ENCODE measurements at regions not wholly inside any gene's neighbourhood (a gene's known extent, or its start where the extent isn't known, plus 50 kb on each side); places are given as distances from the start of the nearest gene placed in this dataset.

DNA sequence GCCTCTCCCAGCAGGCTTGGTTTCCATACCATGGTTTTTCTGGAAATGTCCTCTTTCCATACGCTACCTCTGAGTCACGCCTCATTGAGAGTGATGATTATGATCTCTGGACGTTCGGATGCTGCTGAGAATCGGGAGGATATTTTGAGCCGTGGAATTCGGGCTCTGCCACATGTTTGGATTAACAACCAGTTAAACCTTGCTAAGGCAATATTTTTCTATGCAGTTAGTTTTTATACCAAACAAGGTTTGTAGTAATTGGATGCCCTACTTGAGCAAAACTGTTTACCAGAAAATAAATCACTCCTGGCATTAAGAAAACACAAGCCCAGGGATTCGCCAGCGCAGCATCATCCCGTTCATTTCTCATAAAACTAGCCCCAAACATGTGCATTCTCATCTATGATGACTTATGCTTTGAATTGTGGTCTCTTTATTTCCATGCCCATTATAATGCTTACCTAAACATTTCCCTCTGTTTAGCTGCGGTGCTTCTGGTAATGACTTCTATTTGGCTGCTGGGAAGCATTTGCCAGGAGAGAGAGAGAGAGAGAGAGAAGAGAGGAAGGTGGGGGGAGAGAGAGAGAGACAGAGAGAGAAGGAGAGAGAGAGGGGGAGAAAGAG, 198.9 kb downstream of the CLIC5 start:
- DNase-seq, result no peak
- H3K4me3 Mint-ChIP-seq, result no peak overlapping the region
- H3K36me3 ChIP-seq (ENCODE audit: control insufficient read depth, insufficient read depth, low read length), result no peaks in the 10 kb centered on the region
- H3K4me1 ChIP-seq (ENCODE audit: control insufficient read depth, insufficient read depth, low read length), result no peaks in the 10 kb centered on the region
- no peaks in the 10 kb centered on the region for H3K27me3 Mint-ChIP-seq (ENCODE audit: insufficient read depth)
- no peak overlapping the region for H3K27ac ChIP-seq (ENCODE audit: low read depth, low read length)
- TF ChIP-seq, protein P1, sequence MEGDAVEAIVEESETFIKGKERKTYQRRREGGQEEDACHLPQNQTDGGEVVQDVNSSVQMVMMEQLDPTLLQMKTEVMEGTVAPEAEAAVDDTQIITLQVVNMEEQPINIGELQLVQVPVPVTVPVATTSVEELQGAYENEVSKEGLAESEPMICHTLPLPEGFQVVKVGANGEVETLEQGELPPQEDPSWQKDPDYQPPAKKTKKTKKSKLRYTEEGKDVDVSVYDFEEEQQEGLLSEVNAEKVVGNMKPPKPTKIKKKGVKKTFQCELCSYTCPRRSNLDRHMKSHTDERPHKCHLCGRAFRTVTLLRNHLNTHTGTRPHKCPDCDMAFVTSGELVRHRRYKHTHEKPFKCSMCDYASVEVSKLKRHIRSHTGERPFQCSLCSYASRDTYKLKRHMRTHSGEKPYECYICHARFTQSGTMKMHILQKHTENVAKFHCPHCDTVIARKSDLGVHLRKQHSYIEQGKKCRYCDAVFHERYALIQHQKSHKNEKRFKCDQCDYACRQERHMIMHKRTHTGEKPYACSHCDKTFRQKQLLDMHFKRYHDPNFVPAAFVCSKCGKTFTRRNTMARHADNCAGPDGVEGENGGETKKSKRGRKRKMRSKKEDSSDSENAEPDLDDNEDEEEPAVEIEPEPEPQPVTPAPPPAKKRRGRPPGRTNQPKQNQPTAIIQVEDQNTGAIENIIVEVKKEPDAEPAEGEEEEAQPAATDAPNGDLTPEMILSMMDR (conservative IDR thresholded peaks at IDR 0.05), result no peak
- H3K9me3 Mint-ChIP-seq, result no peaks in the 10 kb centered on the region
- no peaks in the 10 kb centered on the region for H3K9me3 ChIP-seq (ENCODE audit: control insufficient read depth, low read length)
- H3K36me3 Mint-ChIP-seq (ENCODE audit: low read depth), result no peaks in the 10 kb centered on the region
- H3K4me1 Mint-ChIP-seq, result no peaks in the 10 kb centered on the region
- WGBS, 2 experiments (ENCODE audit: insufficient coverage in 1 of 2, insufficient read length in 1 of 2), result 93 to 94% methylated on average over 8 to 11 of the region's 11 CpGs
- no peaks in the 10 kb centered on the region for H3K27me3 ChIP-seq (ENCODE audit: control insufficient read depth, insufficient read depth, low read length, poor library complexity, severe bottlenecking)
- H3K9ac ChIP-seq (ENCODE audit: extremely low read depth, low read length, poor library complexity, severe bottlenecking), result no peak overlapping the region
- H3K27ac Mint-ChIP-seq, result no peak overlapping the region
- H3K4me3 ChIP-seq (ENCODE audit: low read length), result no peak overlapping the region

GRCh38 chr6:45815466-45816125, 200.1 kb downstream of the CLIC5 start:
- DNase-seq, result no peak
- Histone ChIP-seq H3K27ac (ENCODE audit: low read depth, low read length) (no peak overlapping the region), H3K9me3 (ENCODE audit: control insufficient read depth, low read length) (no peaks in the 10 kb centered on the region), H3K4me1 (ENCODE audit: control insufficient read depth, insufficient read depth, low read length) (no peaks in the 10 kb centered on the region), H3K36me3 (ENCODE audit: control insufficient read depth, insufficient read depth, low read length) (no peaks in the 10 kb centered on the region), H3K27me3 (ENCODE audit: control insufficient read depth, insufficient read depth, low read length, poor library complexity, severe bottlenecking) (no peaks in the 10 kb centered on the region), H3K9ac (ENCODE audit: extremely low read depth, low read length, poor library complexity, severe bottlenecking) (no peak overlapping the region), H3K4me3 (ENCODE audit: low read length) (no peak overlapping the region)
- WGBS, 2 experiments (ENCODE audit: insufficient coverage in 1 of 2, insufficient read length in 1 of 2), result 94% methylated on average over 10 to 13 of the region's 13 CpGs
- no peak overlapping the region for H3K27ac Mint-ChIP-seq
- H3K27me3 Mint-ChIP-seq (ENCODE audit: insufficient read depth), result no peaks in the 10 kb centered on the region
- TF ChIP-seq, protein P1 (conservative IDR thresholded peaks at IDR 0.05), result no peak
- H3K4me3 Mint-ChIP-seq, result no peak overlapping the region
- H3K9me3 Mint-ChIP-seq, result no peaks in the 10 kb centered on the region
- no peaks in the 10 kb centered on the region for H3K4me1 Mint-ChIP-seq
- H3K36me3 Mint-ChIP-seq (ENCODE audit: low read depth), result no peaks in the 10 kb centered on the region

- Histone ChIP-seq H3K9ac (ENCODE audit: extremely low read depth, low read length, poor library complexity, severe bottlenecking) (no peak overlapping the region), H3K27me3 (ENCODE audit: control insufficient read depth, insufficient read depth, low read length, poor library complexity, severe bottlenecking) (no peaks in the 10 kb centered on the region), H3K4me3 (ENCODE audit: low read length) (no peak overlapping the region), H3K36me3 (ENCODE audit: control insufficient read depth, insufficient read depth, low read length) (no peaks in the 10 kb centered on the region), H3K9me3 (ENCODE audit: control insufficient read depth, low read length) (no peaks in the 10 kb centered on the region), H3K4me1 (ENCODE audit: control insufficient read depth, insufficient read depth, low read length) (no peaks in the 10 kb centered on the region), H3K27ac (ENCODE audit: low read depth, low read length) (no peak overlapping the region)
- WGBS, 2 experiments (ENCODE audit: insufficient coverage in 1 of 2, insufficient read length in 1 of 2), result 89% methylated on average over 2 of the region's 2 CpGs; no CpG with 5 or more reads in 1 of the 2 experiments
- Mint-ChIP-seq H3K9me3 (no peaks in the 10 kb centered on the region), H3K4me1 (no peaks in the 10 kb centered on the region), H3K27ac (no peak overlapping the region), H3K27me3 (ENCODE audit: insufficient read depth) (no peaks in the 10 kb centered on the region), H3K4me3 (no peak overlapping the region), H3K36me3 (ENCODE audit: low read depth) (no peaks in the 10 kb centered on the region)
- DNase-seq, result no peak
- TF ChIP-seq, protein P1 (conservative IDR thresholded peaks at IDR 0.05), result no peak
These were observed 200.9 kb downstream of the CLIC5 start for GRCh38 chr6:45814772-45815171.
